HCT116 (cell line): ENCODE measurements at regions not wholly inside any gene's neighbourhood (a gene's known extent, or its start where the extent isn't known, plus 50 kb on each side); places are given as distances from the start of the nearest gene placed in this dataset.

Experiments used
- ATAC-seq: fragments of 200-7000 bp; cut with Tn5 transposase; 2 replicates; pipeline ENCODE4 v1.9.1; 2020; ENCODE audit warnings: mild to moderate bottlenecking, moderate library complexity
- BruUV-seq: library from RNA; stranded (reverse); fragments of 400-500 nt; replicated peaks from 2 replicates; lab custom pipeline; 2021; lab: Mats Ljungman, UMichigan
- CTCF ChIA-PET: fragments of 300-600 bp; sonication (Branson Sonifier 250); formaldehyde crosslinking; loops from one replicate; lab custom pipeline; 2021; ENCODE audit warnings: antibody characterized with exemption; lab: Charles Lee
- POLR2A ChIA-PET: fragments of 300-600, 350-600 bp; sonication (Branson Sonifier 250); formaldehyde crosslinking; loops from one replicate; lab custom pipeline; 2021; ENCODE audit warnings: antibody characterized with exemption; lab: Charles Lee
- RAD21 ChIA-PET, 2 experiments: fragments of 300-600 bp; sonication (Branson Sonifier 250); formaldehyde crosslinking; loops; one replicate each; lab custom pipeline; 2023; ENCODE audit warnings: low total read pairs in 2 of 2; ENCODE audit not compliant: uncharacterized antibody in 2 of 2, unreplicated experiment in 2 of 2, low non-redundant PET in 1 of 2; lab: Charles Lee
- DNase-seq: peaks from one replicate; pipeline ENCODE4 v3.0.0-alpha.2; 2010; ENCODE audit warnings: low read depth, low spot score
- H2AFZ ChIP-seq: fragments of 200-600 bp; shearing (Covaris generic), sonication (generic); 2 replicates; pipeline ENCODE4 v1.6.1; 2017; ENCODE audit warnings: low read depth, mixed run types, mixed read lengths, antibody characterized with exemption, low read length; ENCODE audit not compliant: poor library complexity, severe bottlenecking
- H3K27ac ChIP-seq: 2 replicates; pipeline ENCODE4 v1.5.1; 2012; ENCODE audit warnings: low read depth, low read length
- H3K27me3 ChIP-seq: fragments of 200-600 bp; sonication (generic); 2 replicates; pipeline ENCODE4 v1.6.1; 2016; ENCODE audit warnings: mixed run types, low read length, mixed read lengths; ENCODE audit not compliant: insufficient read depth
- H3K36me3 ChIP-seq, 2 experiments: fragments of 200-500 bp in 1 of 2; fragments of 200-600 bp in 1 of 2; sonication (Bioruptor generic) in 1 of 2; sonication (generic) in 1 of 2; 2 replicates each; pipeline versions ENCODE4 v1.5.1 to v1.6.1; 2014 to 2016; ENCODE audit warnings: low read length in 2 of 2, inconsistent platforms in 1 of 2, mixed read lengths in 1 of 2, mixed run types in 1 of 2; ENCODE audit not compliant: insufficient read depth in 2 of 2, control insufficient read depth in 1 of 2
- H3K4me1 ChIP-seq, 2 experiments: fragments of 200-600 bp in 1 of 2; sonication (generic) in 1 of 2; 2 replicates each; pipeline versions ENCODE4 v1.5.1 to v1.6.1; 2012 to 2017; ENCODE audit warnings: low read length in 2 of 2, inconsistent platforms in 1 of 2, mild to moderate bottlenecking in 1 of 2, mixed read lengths in 1 of 2, mixed run types in 1 of 2, moderate library complexity in 1 of 2; ENCODE audit not compliant: insufficient read depth in 2 of 2, control insufficient read depth in 1 of 2
- H3K4me2 ChIP-seq: fragments of 200-600 bp; sonication (generic); 2 replicates; pipeline ENCODE4 v1.6.1; 2017; ENCODE audit warnings: mixed run types, low read length, mixed read lengths
- H3K4me3 ChIP-seq, 2 experiments: fragments of 200-600 bp in 1 of 2; sonication (generic) in 1 of 2; replicated peaks in 1 of 2; 2 replicates each; pipeline ENCODE4 v1.5.1; 2011 to 2016; ENCODE audit warnings: low read length in 2 of 2, control low read depth in 1 of 2, low read depth in 1 of 2, mild to moderate bottlenecking in 1 of 2, mixed read lengths in 1 of 2, mixed run types in 1 of 2
- H3K79me2 ChIP-seq: fragments of 200-600 bp; sonication (generic); 2 replicates; pipeline ENCODE4 v1.6.1; 2017; ENCODE audit warnings: mild to moderate bottlenecking, mixed run types, low read length, moderate library complexity, mixed read lengths; ENCODE audit not compliant: insufficient read depth
- H3K9ac ChIP-seq: fragments of 200-600 bp; sonication (generic); 2 replicates; pipeline ENCODE4 v1.6.1; 2016; ENCODE audit warnings: low read length, mixed read lengths
- H3K9me2 ChIP-seq: fragments of 200-600 bp; sonication (generic), shearing (Covaris generic); 2 replicates; pipeline ENCODE4 v1.6.1; 2017; ENCODE audit warnings: mixed run types, mild to moderate bottlenecking, moderate library complexity; ENCODE audit not compliant: insufficient read depth
- H3K9me3 ChIP-seq, 2 experiments: fragments of 200-500 bp in 1 of 2; fragments of 200-600 bp in 1 of 2; sonication (Bioruptor generic) in 1 of 2; sonication (generic) in 1 of 2; 2 replicates each; pipeline ENCODE4 v1.6.1; 2014 to 2017; ENCODE audit warnings: low read length in 2 of 2, mixed read lengths in 2 of 2, inconsistent platforms in 1 of 2, low read depth in 1 of 2, mild to moderate bottlenecking in 1 of 2, mixed run types in 1 of 2, moderate library complexity in 1 of 2; ENCODE audit not compliant: control insufficient read depth in 1 of 2, insufficient read depth in 1 of 2
- H4K20me1 ChIP-seq: fragments of 200-600 bp; sonication (generic), shearing (Covaris generic); 2 replicates; pipeline ENCODE4 v1.6.1; 2017; ENCODE audit warnings: mixed run types, mild to moderate bottlenecking, moderate library complexity; ENCODE audit not compliant: insufficient read depth
- CBX3 ChIP-seq: IDR thresholded peaks from 2 replicates; pipeline ENCODE4 v1.6.1; 2012; ENCODE audit warnings: low read depth
- CEBPB ChIP-seq: IDR thresholded peaks from 2 replicates; pipeline ENCODE4 v1.6.1; 2012; ENCODE audit warnings: low read depth
- EGR1 ChIP-seq: IDR thresholded peaks from 2 replicates; pipeline ENCODE4 v1.6.1; 2012; ENCODE audit warnings: low read depth
- ELF1 ChIP-seq: IDR thresholded peaks from 2 replicates; pipeline ENCODE4 v1.6.1; 2012; ENCODE audit warnings: low read depth, borderline replicate concordance
- EZH2 ChIP-seq: fragments of 200-600 bp; sonication (generic); IDR thresholded peaks from 2 replicates; pipeline ENCODE4 v1.6.1; 2017; ENCODE audit warnings: antibody characterized with exemption, mixed run types
- EZH2phosphoT487 ChIP-seq: fragments of 200-600 bp; IDR thresholded peaks from 2 replicates; pipeline ENCODE4 v1.6.1; 2018; ENCODE audit warnings: antibody characterized with exemption, borderline replicate concordance
- FOSL1 ChIP-seq: IDR thresholded peaks from 2 replicates; pipeline ENCODE4 v1.6.1; 2012; ENCODE audit warnings: low read depth
- JUND ChIP-seq: IDR thresholded peaks from 2 replicates; pipeline ENCODE4 v1.6.1; 2012
- POLR2A ChIP-seq: IDR thresholded peaks from 2 replicates; pipeline ENCODE4 v1.7.0; 2011; ENCODE audit warnings: borderline replicate concordance; ENCODE audit not compliant: insufficient read depth, insufficient read length; ENCODE audit errors: extremely low read depth
- POLR2AphosphoS5 ChIP-seq: IDR thresholded peaks from 2 replicates; pipeline ENCODE4 v1.6.1; 2011; ENCODE audit warnings: mild to moderate bottlenecking, low read depth, low read length, moderate library complexity
- RAD21 ChIP-seq: IDR thresholded peaks from 2 replicates; pipeline ENCODE4 v1.6.1; 2012; ENCODE audit warnings: low read depth, mild to moderate bottlenecking
- SP1 ChIP-seq: IDR thresholded peaks from 2 replicates; pipeline ENCODE4 v1.6.1; 2012; ENCODE audit warnings: low read depth
- TCF7L2 ChIP-seq: IDR thresholded peaks from 2 replicates; pipeline ENCODE4 v1.7.0; 2011; ENCODE audit warnings: borderline replicate concordance, inconsistent platforms; ENCODE audit not compliant: insufficient read depth, insufficient read length; ENCODE audit errors: extremely low read depth
- YY1 ChIP-seq: IDR thresholded peaks from 2 replicates; pipeline ENCODE4 v1.6.1; 2011; ENCODE audit warnings: low read length, low read depth, moderate library complexity, mild to moderate bottlenecking; ENCODE audit not compliant: insufficient replicate concordance; ENCODE audit errors: extremely low read depth
- ZFX ChIP-seq: fragments of 450-650 bp; IDR thresholded peaks from 2 replicates; pipeline ENCODE4 v1.6.1; 2017
- ZNF274 ChIP-seq: fragments of 200-500 bp; sonication (Bioruptor generic); IDR thresholded peaks from 2 replicates; pipeline ENCODE4 v1.6.1; 2014; ENCODE audit warnings: mild to moderate bottlenecking, low read depth, low read length, inconsistent platforms
- intact Hi-C: fragments of 100-400 bp; cut with micrococcal nuclease; formaldehyde crosslinking; loops from 2 replicates; pipeline ENCODE4 v1.10.0; 2022
- TF ChIP-seq, protein P1 (sequence below), 3 experiments: fragments of 200-600 bp in 1 of 3; sonication (generic) in 1 of 3; IDR thresholded peaks in 2 of 3; conservative IDR thresholded peaks in 1 of 3; 2 replicates each; pipeline ENCODE4 v1.5.1; 2012 to 2017; ENCODE audit warnings: low read depth in 2 of 3, low read length in 2 of 3, antibody characterized with exemption in 1 of 3, borderline replicate concordance in 1 of 3, control low read depth in 1 of 3, mild to moderate bottlenecking in 1 of 3, mixed read lengths in 1 of 3, mixed run types in 1 of 3, moderate library complexity in 1 of 3; ENCODE audit not compliant: insufficient read depth in 1 of 3
- TF ChIP-seq, protein P2 (sequence below): IDR thresholded peaks from 2 replicates; pipeline ENCODE4 v1.6.1; 2011; ENCODE audit warnings: mild to moderate bottlenecking, low read length, moderate library complexity; ENCODE audit not compliant: insufficient replicate concordance; ENCODE audit errors: extremely low read depth
- TF ChIP-seq, protein P3 (sequence below): IDR thresholded peaks from 2 replicates; pipeline ENCODE4 v1.6.1; 2012
- TF ChIP-seq, protein P4 (sequence below): IDR thresholded peaks from 2 replicates; pipeline ENCODE4 v1.6.1; 2012; ENCODE audit warnings: low read depth

DNA sequence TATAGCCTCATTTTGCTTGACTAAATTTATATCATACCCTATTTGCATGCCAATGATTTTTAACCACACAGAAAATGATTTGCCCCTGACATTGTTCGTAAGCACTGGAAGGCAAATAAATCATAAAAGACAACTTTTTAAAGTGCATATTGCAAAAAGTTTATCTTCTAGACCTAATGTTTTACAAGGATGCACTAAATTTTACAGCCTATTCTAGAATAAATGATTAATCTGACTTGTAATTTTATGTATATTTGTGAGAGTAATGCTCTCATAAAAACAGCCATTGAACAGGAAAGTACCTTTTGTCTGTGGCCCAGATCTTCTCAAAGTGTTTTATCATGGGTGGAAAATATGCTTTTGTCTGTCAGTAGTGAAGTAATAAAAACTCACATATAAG, 546.6 kb downstream of the EPHA3 start:
- Histone ChIP-seq H3K4me2 (no peak overlapping the region), H3K27me3 (no peaks in the 10 kb centered on the region), H3K9me3 (peaks cover 25 to 28% of the 10 kb centered on the region in 2 experiments; a peak in 3 of 4 replicates), H3K4me3 (no peak overlapping the region), H3K27ac (no peak overlapping the region), H4K20me1 (no peaks in the 10 kb centered on the region), H3K9me2 (no peaks in the 10 kb centered on the region), H2AFZ (no peak overlapping the region), H3K36me3 (no peaks in the 10 kb centered on the region), H3K79me2 (no peaks in the 10 kb centered on the region), H3K4me1 (no peaks in the 10 kb centered on the region), H3K9ac (no peak overlapping the region)
- DNase-seq, result no peak
- no TSS peak for BruUV-seq
- intact Hi-C loops, result no loop called here
- ChIA-PET POLR2A (no interaction called here), CTCF (no interaction called here), RAD21 (no interaction called here)
- no peak for ATAC-seq
- TF ChIP-seq POLR2A (no peak), SP1 (no peak), FOSL1 (no peak), ZFX (no peak), ELF1 (no peak), POLR2AphosphoS5 (no peak), EZH2 (no peak), YY1 (no peak), EZH2phosphoT487 (no peak), CEBPB (no peak), JUND (no peak), CBX3 (no peak), RAD21 (no peak), TCF7L2 (no peak), ZNF274 (no peak), EGR1 (no peak)
- TF ChIP-seq, protein P1, sequence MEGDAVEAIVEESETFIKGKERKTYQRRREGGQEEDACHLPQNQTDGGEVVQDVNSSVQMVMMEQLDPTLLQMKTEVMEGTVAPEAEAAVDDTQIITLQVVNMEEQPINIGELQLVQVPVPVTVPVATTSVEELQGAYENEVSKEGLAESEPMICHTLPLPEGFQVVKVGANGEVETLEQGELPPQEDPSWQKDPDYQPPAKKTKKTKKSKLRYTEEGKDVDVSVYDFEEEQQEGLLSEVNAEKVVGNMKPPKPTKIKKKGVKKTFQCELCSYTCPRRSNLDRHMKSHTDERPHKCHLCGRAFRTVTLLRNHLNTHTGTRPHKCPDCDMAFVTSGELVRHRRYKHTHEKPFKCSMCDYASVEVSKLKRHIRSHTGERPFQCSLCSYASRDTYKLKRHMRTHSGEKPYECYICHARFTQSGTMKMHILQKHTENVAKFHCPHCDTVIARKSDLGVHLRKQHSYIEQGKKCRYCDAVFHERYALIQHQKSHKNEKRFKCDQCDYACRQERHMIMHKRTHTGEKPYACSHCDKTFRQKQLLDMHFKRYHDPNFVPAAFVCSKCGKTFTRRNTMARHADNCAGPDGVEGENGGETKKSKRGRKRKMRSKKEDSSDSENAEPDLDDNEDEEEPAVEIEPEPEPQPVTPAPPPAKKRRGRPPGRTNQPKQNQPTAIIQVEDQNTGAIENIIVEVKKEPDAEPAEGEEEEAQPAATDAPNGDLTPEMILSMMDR (IDR thresholded peaks at IDR 0.05 in 2 of 3, conservative IDR thresholded peaks at IDR 0.05 in 1 of 3; ENCODE audit: borderline replicate concordance in 1 of 3, insufficient read depth in 1 of 3, low read depth in 2 of 3, low read length in 2 of 3), result no peak
- TF ChIP-seq, protein P2, sequence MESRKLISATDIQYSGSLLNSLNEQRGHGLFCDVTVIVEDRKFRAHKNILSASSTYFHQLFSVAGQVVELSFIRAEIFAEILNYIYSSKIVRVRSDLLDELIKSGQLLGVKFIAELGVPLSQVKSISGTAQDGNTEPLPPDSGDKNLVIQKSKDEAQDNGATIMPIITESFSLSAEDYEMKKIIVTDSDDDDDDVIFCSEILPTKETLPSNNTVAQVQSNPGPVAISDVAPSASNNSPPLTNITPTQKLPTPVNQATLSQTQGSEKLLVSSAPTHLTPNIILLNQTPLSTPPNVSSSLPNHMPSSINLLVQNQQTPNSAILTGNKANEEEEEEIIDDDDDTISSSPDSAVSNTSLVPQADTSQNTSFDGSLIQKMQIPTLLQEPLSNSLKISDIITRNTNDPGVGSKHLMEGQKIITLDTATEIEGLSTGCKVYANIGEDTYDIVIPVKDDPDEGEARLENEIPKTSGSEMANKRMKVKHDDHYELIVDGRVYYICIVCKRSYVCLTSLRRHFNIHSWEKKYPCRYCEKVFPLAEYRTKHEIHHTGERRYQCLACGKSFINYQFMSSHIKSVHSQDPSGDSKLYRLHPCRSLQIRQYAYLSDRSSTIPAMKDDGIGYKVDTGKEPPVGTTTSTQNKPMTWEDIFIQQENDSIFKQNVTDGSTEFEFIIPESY, result no peak
- TF ChIP-seq, protein P3, sequence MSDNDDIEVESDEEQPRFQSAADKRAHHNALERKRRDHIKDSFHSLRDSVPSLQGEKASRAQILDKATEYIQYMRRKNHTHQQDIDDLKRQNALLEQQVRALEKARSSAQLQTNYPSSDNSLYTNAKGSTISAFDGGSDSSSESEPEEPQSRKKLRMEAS, result no peak
- TF ChIP-seq, protein P4, sequence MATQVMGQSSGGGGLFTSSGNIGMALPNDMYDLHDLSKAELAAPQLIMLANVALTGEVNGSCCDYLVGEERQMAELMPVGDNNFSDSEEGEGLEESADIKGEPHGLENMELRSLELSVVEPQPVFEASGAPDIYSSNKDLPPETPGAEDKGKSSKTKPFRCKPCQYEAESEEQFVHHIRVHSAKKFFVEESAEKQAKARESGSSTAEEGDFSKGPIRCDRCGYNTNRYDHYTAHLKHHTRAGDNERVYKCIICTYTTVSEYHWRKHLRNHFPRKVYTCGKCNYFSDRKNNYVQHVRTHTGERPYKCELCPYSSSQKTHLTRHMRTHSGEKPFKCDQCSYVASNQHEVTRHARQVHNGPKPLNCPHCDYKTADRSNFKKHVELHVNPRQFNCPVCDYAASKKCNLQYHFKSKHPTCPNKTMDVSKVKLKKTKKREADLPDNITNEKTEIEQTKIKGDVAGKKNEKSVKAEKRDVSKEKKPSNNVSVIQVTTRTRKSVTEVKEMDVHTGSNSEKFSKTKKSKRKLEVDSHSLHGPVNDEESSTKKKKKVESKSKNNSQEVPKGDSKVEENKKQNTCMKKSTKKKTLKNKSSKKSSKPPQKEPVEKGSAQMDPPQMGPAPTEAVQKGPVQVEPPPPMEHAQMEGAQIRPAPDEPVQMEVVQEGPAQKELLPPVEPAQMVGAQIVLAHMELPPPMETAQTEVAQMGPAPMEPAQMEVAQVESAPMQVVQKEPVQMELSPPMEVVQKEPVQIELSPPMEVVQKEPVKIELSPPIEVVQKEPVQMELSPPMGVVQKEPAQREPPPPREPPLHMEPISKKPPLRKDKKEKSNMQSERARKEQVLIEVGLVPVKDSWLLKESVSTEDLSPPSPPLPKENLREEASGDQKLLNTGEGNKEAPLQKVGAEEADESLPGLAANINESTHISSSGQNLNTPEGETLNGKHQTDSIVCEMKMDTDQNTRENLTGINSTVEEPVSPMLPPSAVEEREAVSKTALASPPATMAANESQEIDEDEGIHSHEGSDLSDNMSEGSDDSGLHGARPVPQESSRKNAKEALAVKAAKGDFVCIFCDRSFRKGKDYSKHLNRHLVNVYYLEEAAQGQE, result no peak
